GM12865 (cell line): ENCODE measurements at regions not wholly inside any gene's neighbourhood (a gene's known extent, or its start where the extent isn't known, plus 50 kb on each side); places are given as distances from the start of the nearest gene placed in this dataset.

ENCODE experiments used
- DNase-seq: peaks from one replicate; pipeline ENCODE4 v3.0.0; 2010; ENCODE audit warnings: low read depth
- H3K4me3 ChIP-seq: 2 replicates; pipeline ENCODE4 v1.5.1; 2011; ENCODE audit warnings: mild to moderate bottlenecking, low read depth, low read length, control low read depth
- TF ChIP-seq, protein P1 (sequence below): IDR thresholded peaks from 2 replicates; pipeline ENCODE4 v1.5.1; 2011; ENCODE audit warnings: low read length, control low read depth, low read depth, inconsistent platforms; ENCODE audit not compliant: insufficient read depth; ENCODE audit errors: missing control alignments

DNA sequence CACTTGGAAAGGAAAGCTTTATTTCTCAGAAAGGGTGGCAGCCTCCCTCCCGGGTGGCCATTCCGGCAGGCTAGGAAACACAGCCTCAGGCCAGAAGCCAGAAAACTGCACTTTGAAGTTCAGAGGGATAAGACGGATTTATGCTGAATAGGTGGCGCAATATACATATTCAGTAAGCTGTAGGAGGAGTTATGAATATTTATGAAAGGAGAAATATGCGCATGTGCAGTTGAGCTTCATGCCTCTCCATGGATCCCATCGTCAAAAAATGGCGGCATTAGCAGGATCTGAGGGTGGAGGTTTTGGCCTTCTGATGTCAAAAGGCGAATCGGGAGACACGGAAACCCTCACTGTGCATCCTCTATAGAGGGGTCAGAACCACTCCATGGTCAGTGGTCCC is 82.3 kb downstream of the KATNIP start:
- TF ChIP-seq, protein P1, sequence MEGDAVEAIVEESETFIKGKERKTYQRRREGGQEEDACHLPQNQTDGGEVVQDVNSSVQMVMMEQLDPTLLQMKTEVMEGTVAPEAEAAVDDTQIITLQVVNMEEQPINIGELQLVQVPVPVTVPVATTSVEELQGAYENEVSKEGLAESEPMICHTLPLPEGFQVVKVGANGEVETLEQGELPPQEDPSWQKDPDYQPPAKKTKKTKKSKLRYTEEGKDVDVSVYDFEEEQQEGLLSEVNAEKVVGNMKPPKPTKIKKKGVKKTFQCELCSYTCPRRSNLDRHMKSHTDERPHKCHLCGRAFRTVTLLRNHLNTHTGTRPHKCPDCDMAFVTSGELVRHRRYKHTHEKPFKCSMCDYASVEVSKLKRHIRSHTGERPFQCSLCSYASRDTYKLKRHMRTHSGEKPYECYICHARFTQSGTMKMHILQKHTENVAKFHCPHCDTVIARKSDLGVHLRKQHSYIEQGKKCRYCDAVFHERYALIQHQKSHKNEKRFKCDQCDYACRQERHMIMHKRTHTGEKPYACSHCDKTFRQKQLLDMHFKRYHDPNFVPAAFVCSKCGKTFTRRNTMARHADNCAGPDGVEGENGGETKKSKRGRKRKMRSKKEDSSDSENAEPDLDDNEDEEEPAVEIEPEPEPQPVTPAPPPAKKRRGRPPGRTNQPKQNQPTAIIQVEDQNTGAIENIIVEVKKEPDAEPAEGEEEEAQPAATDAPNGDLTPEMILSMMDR: no peak
- no peak for DNase-seq
- no peak overlapping the region for H3K4me3 ChIP-seq

DNA sequence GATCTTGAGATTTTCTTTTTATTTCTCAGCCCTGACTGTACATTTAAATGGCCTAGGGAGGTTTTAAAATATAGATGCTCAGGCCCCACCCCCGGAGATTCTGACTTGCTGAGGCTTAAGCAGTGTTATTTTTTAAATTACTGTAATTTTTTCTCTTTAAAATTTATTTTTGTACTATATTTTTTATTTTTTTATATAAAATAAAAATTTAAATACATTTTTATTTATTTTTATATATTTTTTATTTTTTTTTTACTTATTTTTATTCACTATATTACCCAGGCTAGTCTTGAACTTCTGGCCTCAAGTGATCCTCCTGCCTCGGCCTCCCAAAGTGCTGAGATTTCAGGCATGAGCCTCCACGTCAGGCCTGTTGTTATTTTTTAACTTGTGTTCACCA is 83.3 kb downstream of the KATNIP start:
- TF ChIP-seq, protein P1: no peak
- H3K4me3 ChIP-seq: no peak overlapping the region

DNA sequence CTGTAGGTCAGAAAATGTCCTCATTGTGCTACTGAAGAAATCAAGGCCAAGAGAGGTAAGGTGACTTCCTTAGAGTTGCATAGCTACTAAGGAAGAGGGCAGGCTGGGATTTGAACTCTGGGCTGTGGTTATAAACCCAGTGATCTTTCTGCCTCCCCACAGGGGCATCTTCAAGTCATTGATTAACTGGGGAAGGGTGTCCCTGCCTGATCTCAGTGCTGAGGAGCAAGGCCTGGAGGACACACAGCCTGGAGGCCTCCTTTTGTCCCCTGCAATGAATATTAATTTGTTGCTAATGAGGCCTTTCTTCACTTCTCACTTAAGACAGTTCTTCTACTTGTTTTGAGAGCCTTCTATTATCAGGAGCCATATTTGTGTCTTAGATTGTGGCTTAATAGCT is 83.8 kb downstream of the KATNIP start:
- H3K4me3 ChIP-seq: no peak overlapping the region
- DNase-seq: no peak
- TF ChIP-seq, protein P1: no peak

More for the DNA sequence above, 83.3 kb downstream of the KATNIP start:
- no peak for DNase-seq

DNA sequence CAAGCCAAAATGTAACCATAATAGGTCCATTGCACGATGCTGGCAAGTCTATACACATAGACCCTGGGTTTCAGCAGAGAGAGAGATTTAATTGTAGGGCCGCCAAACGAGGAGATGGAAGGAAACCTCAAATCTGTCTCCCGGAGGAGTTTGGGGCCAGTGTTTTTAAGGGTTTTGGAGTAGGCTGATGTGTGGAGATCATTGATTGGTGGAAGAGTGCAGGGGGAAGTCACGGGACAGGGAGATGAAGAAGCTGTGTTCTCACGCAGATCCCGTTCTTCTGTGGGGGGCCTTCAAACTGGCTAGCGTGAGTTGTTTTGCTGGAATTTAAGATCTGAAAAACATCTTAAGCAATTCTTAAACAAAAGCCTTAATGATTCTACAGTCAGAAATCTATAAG is 84.8 kb downstream of the KATNIP start:
- no peak for DNase-seq
- TF ChIP-seq, protein P1: no peak
- H3K4me3 ChIP-seq: no peak overlapping the region

DNA sequence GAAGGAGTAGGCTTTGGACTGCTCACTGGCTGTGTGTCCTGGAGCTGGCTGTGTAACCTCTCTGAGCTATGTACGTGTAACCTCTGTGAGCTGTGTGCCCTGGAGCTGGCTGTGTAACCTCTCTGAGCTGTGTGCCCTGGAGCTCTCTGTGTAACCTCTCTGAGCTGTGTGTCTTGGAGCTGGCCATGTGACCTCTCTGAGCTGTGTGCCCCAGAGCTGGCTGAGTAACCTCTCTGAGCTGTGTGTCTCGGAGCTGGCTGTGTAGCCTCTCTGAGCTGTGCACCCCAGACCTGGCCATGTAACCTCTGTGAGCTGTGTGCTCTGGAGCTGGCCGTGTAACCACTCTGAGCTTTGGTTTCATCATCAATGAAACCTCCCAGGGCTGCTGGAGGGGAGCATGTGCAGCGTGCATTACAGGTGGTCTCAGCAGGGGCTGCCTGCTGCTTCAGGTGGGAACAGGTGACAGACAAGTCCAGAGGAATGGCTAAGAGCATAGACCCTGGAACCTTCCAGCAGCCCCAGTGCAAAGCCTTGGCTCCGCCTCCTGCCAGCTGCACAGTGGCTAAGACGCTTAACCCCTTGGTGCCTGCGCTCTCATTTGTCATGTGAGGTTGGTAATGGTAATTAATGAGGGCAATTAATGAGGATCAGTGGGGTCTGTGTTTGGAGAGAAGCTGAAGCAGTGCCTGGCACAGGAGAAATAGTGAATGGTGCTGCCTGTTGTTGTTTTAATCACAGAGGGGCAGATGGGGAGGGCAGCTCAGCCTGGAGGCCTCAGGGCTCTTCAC is 86.7 kb downstream of the KATNIP start:
- DNase-seq: no peak
- TF ChIP-seq, protein P1: no peak
- no peak overlapping the region for H3K4me3 ChIP-seq

DNA sequence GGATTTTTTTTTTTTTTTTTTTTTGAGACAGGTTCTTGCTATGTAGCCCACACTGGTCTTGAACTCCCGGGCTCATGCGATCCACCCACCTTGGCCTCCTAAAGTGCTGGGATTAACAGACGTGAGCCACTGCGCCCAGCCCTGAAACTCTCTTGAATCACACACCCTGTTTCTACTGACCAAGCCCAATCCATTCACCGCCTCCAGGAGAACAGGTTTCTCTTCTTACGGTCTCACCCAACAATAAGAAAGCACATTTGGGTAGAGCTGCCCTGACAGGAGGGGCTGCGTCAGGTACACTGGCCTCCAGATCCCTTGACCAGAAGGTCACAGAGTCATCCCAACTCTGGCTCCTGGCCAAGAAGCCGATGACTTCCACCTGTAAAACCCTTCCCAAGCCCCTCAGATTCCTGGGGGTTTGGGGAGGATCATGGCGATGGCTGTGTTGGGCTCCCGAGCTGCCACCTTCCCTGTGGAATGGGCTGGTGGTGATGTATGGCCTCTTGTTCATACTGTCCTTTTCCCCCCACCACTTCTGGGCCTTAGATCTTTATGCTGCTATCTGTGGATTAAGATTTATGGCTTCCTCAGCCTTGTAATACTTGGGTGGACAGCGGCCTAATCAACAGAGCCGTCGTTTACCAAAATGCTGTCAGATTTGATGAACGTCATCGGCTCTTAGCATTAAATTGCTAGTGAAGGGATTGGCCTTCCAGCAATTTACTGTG is 89.1 kb downstream of the KATNIP start:
- no peak for DNase-seq
- no peak overlapping the region for H3K4me3 ChIP-seq
- TF ChIP-seq, protein P1: no peak
